ENCODE measurements at regions not wholly inside any gene's neighbourhood (a gene's known extent, or its start where the extent isn't known, plus 50 kb on each side); places are given as distances from the start of the nearest gene placed in this dataset.

DNA sequence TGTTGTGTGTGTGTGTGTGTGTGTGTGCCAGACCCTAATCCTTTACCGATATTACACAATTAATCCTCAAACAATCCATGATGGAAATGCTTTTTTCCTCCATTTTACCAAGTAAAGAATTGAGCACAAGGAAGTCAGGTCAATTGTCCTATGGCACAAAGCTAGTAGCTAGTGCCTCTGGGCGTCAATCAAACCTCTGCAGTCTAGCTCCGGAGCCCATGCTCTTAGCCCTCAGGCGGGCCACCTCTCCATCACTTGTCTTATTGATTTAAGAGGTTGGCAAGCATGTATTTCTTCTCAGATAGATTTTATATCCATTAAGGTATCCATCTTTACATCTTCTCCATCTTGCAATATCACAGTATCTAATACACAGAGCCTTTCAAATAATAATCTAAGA is 886.6 kb downstream of the TBL1XR1 start:
- TF ChIP-seq, protein P1, sequence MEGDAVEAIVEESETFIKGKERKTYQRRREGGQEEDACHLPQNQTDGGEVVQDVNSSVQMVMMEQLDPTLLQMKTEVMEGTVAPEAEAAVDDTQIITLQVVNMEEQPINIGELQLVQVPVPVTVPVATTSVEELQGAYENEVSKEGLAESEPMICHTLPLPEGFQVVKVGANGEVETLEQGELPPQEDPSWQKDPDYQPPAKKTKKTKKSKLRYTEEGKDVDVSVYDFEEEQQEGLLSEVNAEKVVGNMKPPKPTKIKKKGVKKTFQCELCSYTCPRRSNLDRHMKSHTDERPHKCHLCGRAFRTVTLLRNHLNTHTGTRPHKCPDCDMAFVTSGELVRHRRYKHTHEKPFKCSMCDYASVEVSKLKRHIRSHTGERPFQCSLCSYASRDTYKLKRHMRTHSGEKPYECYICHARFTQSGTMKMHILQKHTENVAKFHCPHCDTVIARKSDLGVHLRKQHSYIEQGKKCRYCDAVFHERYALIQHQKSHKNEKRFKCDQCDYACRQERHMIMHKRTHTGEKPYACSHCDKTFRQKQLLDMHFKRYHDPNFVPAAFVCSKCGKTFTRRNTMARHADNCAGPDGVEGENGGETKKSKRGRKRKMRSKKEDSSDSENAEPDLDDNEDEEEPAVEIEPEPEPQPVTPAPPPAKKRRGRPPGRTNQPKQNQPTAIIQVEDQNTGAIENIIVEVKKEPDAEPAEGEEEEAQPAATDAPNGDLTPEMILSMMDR (IDR thresholded peaks at IDR 0.05) = no peak
- TF ChIP-seq POLR2A (IDR thresholded peaks at IDR 0.05) = no peak

Measured in Peyer's patch (tissue), 4 donors.